KMS-11 (cell line): ENCODE measurements at regions not wholly inside any gene's neighbourhood (a gene's known extent, or its start where the extent isn't known, plus 50 kb on each side); places are given as distances from the start of the nearest gene placed in this dataset.
A peak's percentile ranks its signal among the peaks of the same experiment; 100 is the strongest.

Experiments used
- H2AFZ ChIP-seq: fragments of 200-600 bp; sonication (generic); 2 replicates; pipeline ENCODE4 v1.6.1; 2016; ENCODE audit warnings: antibody characterized with exemption, mixed run types, low read depth
- H3K27ac ChIP-seq: fragments of 200-600 bp; sonication (generic); 2 replicates; pipeline ENCODE4 v1.6.1; 2016; ENCODE audit warnings: mild to moderate bottlenecking, mixed run types
- H3K27me3 ChIP-seq: fragments of 200-600 bp; sonication (generic); 2 replicates; pipeline ENCODE4 v1.6.1; 2017; ENCODE audit warnings: mild to moderate bottlenecking, low read depth, mixed run types, moderate library complexity; ENCODE audit not compliant: insufficient read depth
- H3K36me3 ChIP-seq: fragments of 200-600 bp; sonication (generic); 2 replicates; pipeline ENCODE4 v1.6.1; 2017; ENCODE audit warnings: mild to moderate bottlenecking, mixed run types; ENCODE audit not compliant: insufficient read depth
- H3K4me1 ChIP-seq: fragments of 200-600 bp; sonication (generic); 2 replicates; pipeline ENCODE4 v1.6.1; 2016; ENCODE audit warnings: mild to moderate bottlenecking, low read depth, mixed run types; ENCODE audit not compliant: poor library complexity, severe bottlenecking
- H3K4me2 ChIP-seq: fragments of 200-600 bp; sonication (generic); 2 replicates; pipeline ENCODE4 v1.7.0; 2016; ENCODE audit warnings: mild to moderate bottlenecking, mixed run types
- H3K4me3 ChIP-seq: fragments of 200-600 bp; sonication (generic); IDR thresholded peaks from 2 replicates; pipeline ENCODE4 v1.6.1; 2017; ENCODE audit warnings: low read depth, low read length, mixed read lengths; ENCODE audit not compliant: insufficient read depth
- H3K79me2 ChIP-seq: fragments of 200-600 bp; sonication (generic); 2 replicates; pipeline ENCODE4 v1.6.1; 2016; ENCODE audit warnings: low read depth, mixed run types; ENCODE audit not compliant: insufficient read depth
- H3K9ac ChIP-seq: fragments of 200-600 bp; sonication (generic); 2 replicates; pipeline ENCODE4 v1.6.1; 2016; ENCODE audit warnings: mild to moderate bottlenecking, mixed run types
- H4K20me1 ChIP-seq: fragments of 200-600 bp; sonication (generic); 2 replicates; pipeline ENCODE4 v1.6.1; 2016; ENCODE audit warnings: mild to moderate bottlenecking, mixed run types; ENCODE audit not compliant: insufficient read depth
- TF ChIP-seq, protein P1 (sequence below): fragments of 200-600 bp; sonication (generic); conservative IDR thresholded peaks from 2 replicates; pipeline ENCODE4 v1.6.1; 2017; ENCODE audit warnings: low read depth, mild to moderate bottlenecking, antibody characterized with exemption, low read length, moderate library complexity, mixed read lengths

DNA sequence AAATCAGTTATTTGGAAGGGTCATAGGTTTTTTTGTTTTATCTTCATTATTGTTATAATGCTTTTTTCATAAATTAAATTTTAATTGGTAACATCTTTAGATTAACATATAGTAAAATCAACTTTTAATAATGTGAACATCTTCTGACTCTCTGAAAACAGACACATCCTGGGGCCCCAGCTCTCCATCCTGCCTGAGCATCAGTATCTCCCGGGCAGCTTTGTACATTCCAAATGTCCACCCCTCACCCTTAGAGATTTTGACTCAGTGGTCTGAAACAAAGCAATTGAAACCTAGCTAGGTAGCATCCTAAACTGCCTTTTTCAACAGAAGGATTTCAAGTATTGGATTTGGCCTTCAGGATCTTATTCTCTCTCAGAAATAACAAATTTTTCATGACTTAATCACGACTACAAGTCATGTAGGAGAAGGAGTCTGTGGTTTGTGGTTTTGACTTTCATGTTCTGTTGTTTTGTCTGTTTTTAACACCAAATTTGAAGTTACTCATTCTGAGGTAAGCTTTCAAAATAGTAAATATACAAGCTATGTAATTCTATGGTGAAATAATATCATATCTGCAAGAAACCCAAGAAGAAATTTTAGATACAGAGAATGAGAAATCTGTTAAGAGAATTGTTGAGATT is 147.3 kb upstream of the UBE2E2 start:
- Histone ChIP-seq H3K79me2 (no peaks in the 10 kb centered on the region), H3K4me2 (peak overlapping the region; percentile 59; the same call in 1 of the 2 replicates), H4K20me1 (no peaks in the 10 kb centered on the region), H3K36me3 (no peaks in the 10 kb centered on the region), H3K27me3 (no peaks in the 10 kb centered on the region), H3K27ac (peak overlapping the region; percentile 22; the same call in 1 of the 2 replicates), H3K9ac (no peak overlapping the region), H3K4me1 (peaks cover 23% of the 10 kb centered on the region), H2AFZ (no peak overlapping the region), H3K4me3 (no peak overlapping the region)
- TF ChIP-seq, protein P1, sequence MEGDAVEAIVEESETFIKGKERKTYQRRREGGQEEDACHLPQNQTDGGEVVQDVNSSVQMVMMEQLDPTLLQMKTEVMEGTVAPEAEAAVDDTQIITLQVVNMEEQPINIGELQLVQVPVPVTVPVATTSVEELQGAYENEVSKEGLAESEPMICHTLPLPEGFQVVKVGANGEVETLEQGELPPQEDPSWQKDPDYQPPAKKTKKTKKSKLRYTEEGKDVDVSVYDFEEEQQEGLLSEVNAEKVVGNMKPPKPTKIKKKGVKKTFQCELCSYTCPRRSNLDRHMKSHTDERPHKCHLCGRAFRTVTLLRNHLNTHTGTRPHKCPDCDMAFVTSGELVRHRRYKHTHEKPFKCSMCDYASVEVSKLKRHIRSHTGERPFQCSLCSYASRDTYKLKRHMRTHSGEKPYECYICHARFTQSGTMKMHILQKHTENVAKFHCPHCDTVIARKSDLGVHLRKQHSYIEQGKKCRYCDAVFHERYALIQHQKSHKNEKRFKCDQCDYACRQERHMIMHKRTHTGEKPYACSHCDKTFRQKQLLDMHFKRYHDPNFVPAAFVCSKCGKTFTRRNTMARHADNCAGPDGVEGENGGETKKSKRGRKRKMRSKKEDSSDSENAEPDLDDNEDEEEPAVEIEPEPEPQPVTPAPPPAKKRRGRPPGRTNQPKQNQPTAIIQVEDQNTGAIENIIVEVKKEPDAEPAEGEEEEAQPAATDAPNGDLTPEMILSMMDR: no peak

DNA sequence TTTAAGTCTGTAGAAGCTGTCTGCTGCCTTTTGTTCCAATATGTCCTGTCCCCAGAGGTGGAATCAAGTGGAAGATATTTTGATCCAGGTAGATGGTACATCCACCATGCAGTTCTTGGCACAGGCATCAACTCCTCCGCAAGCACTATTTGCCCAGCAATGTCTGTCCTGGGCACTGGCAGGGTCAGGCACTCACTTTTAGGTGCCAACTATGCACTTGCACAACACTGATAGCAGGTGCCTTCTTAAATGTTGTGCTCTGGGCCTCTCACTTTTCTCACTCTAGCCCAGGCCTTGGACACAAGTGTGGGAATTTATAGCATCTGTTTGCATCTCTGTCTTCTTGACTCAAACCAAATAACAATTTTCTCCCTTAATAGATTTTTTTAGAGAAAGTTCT is 140.5 kb upstream of the UBE2E2 start:
- TF ChIP-seq, protein P1: no peak

DNA sequence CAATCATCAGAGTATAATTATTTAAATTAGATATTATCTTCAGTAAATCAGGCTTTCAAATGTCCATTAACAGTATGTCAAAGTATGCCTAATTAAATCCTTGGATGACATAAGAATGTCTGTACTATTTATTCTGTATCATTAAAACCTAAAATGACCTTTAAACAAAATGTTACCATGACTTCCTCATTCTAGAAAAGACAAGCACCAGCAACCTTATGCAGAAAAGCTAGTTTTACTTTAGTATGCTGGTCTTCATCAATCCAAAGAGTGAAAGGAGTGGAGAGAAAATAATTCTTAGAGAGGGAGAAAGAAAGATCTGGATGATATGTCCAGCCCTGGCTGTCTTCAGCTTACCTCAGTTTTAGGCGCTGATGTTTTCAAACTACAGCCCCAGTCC is 140.1 kb upstream of the UBE2E2 start:
- Histone ChIP-seq H3K4me1 (no peaks in the 10 kb centered on the region), H3K27me3 (no peaks in the 10 kb centered on the region), H3K27ac (no peak overlapping the region), H2AFZ (no peak overlapping the region), H3K4me2 (no peak overlapping the region), H3K4me3 (no peak overlapping the region), H4K20me1 (no peaks in the 10 kb centered on the region), H3K9ac (no peak overlapping the region), H3K36me3 (no peaks in the 10 kb centered on the region), H3K79me2 (no peaks in the 10 kb centered on the region)
- TF ChIP-seq, protein P1: no peak

More for the DNA sequence above, 140.5 kb upstream of the UBE2E2 start:
- Histone ChIP-seq H3K79me2 (no peaks in the 10 kb centered on the region), H3K4me1 (no peaks in the 10 kb centered on the region), H3K4me2 (no peak overlapping the region), H3K27me3 (no peaks in the 10 kb centered on the region), H3K27ac (no peak overlapping the region), H3K36me3 (no peaks in the 10 kb centered on the region), H4K20me1 (no peaks in the 10 kb centered on the region), H3K4me3 (no peak overlapping the region), H3K9ac (no peak overlapping the region), H2AFZ (no peak overlapping the region)

DNA sequence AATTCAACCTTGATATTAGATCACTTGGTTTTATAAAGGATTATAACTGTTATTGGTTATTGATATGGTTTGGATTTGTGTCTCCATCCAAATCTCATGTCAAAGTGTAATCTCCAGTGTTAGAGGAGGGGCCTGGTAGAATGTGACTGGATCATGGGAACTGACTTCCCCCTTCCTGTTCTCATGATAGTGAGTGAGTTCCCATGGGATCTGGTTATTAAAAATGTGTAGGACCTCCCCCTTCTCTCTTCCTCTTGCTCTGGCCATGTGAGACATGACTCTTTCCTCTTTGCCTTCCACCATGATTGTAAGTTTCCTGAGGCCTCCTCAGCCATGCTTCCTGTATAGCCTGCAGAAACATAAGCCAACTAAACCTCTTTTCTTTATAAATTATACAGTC is 136.0 kb upstream of the UBE2E2 start:
- Histone ChIP-seq H3K4me1 (no peaks in the 10 kb centered on the region), H3K4me2 (no peak overlapping the region)
- TF ChIP-seq, protein P1: no peak

More for the DNA sequence above, 136.0 kb upstream of the UBE2E2 start:
- Histone ChIP-seq H2AFZ (no peak overlapping the region), H4K20me1 (no peaks in the 10 kb centered on the region), H3K9ac (no peak overlapping the region), H3K79me2 (no peaks in the 10 kb centered on the region), H3K27ac (no peak overlapping the region), H3K36me3 (no peaks in the 10 kb centered on the region), H3K27me3 (no peaks in the 10 kb centered on the region), H3K4me3 (no peak overlapping the region)
